ENCODE measurements at regions not wholly inside any gene's neighbourhood (a gene's known extent, or its start where the extent isn't known, plus 50 kb on each side); places are given as distances from the start of the nearest gene placed in this dataset.
"Not testable (repeated sequence)": the region's sequence is repeated elsewhere in the genome, so short reads cannot be mapped to it uniquely, and the experiment has no call there.

- TF ChIP-seq, protein P1, sequence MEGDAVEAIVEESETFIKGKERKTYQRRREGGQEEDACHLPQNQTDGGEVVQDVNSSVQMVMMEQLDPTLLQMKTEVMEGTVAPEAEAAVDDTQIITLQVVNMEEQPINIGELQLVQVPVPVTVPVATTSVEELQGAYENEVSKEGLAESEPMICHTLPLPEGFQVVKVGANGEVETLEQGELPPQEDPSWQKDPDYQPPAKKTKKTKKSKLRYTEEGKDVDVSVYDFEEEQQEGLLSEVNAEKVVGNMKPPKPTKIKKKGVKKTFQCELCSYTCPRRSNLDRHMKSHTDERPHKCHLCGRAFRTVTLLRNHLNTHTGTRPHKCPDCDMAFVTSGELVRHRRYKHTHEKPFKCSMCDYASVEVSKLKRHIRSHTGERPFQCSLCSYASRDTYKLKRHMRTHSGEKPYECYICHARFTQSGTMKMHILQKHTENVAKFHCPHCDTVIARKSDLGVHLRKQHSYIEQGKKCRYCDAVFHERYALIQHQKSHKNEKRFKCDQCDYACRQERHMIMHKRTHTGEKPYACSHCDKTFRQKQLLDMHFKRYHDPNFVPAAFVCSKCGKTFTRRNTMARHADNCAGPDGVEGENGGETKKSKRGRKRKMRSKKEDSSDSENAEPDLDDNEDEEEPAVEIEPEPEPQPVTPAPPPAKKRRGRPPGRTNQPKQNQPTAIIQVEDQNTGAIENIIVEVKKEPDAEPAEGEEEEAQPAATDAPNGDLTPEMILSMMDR (IDR thresholded peaks at IDR 0.05), result not testable (repeated sequence)
- TF ChIP-seq POLR2A, EP300 (IDR thresholded peaks at IDR 0.05): not testable (repeated sequence)
Observed at GRCh38 chr6:26754801-26755200, 95.3 kb upstream of the ZNF322 start.

All from ovary (tissue), 3 donors.